H9 (cell line): ENCODE measurements at regions not wholly inside any gene's neighbourhood (a gene's known extent, or its start where the extent isn't known, plus 50 kb on each side); places are given as distances from the start of the nearest gene placed in this dataset.

Experiments used
- DNase-seq: peaks from one replicate; pipeline ENCODE4 v3.0.0-alpha.2; 2017
- H2AFZ ChIP-seq: one replicate; pipeline ENCODE4 v1.6.1; 2013; ENCODE audit warnings: mild to moderate bottlenecking, low read length, control low read depth, moderate library complexity
- H2AK5ac ChIP-seq: 2 replicates; pipeline ENCODE4 v1.6.1; 2013; ENCODE audit warnings: low read length, control low read depth, mixed read lengths; ENCODE audit not compliant: insufficient read length
- H2BK120ac ChIP-seq: one replicate; pipeline ENCODE4 v1.6.1; 2013; ENCODE audit warnings: low read depth, mild to moderate bottlenecking, low read length, control low read depth, inconsistent platforms; ENCODE audit not compliant: poor library complexity, severe bottlenecking
- H2BK12ac ChIP-seq: 2 replicates; pipeline ENCODE4 v1.6.1; 2013; ENCODE audit warnings: low read length, control low read depth, mixed read lengths, low read depth; ENCODE audit not compliant: insufficient read length
- H2BK15ac ChIP-seq: 2 replicates; pipeline ENCODE4 v1.6.1; 2013; ENCODE audit warnings: low read depth, low read length, control low read depth
- H2BK20ac ChIP-seq: one replicate; pipeline ENCODE4 v1.6.1; 2013; ENCODE audit warnings: low read depth, mild to moderate bottlenecking, low read length, control low read depth, inconsistent platforms; ENCODE audit not compliant: poor library complexity, severe bottlenecking
- H2BK5ac ChIP-seq: 2 replicates; pipeline ENCODE4 v1.6.1; 2013; ENCODE audit warnings: low read length, control low read depth, mixed read lengths; ENCODE audit not compliant: insufficient read length
- H3K14ac ChIP-seq: 2 replicates; pipeline ENCODE4 v1.6.1; 2013; ENCODE audit warnings: low read length, control low read depth; ENCODE audit not compliant: insufficient read depth
- H3K18ac ChIP-seq: 2 replicates; pipeline ENCODE4 v1.6.1; 2013; ENCODE audit warnings: low read depth, mild to moderate bottlenecking, mixed read lengths, low read length, control low read depth; ENCODE audit not compliant: insufficient read length
- H3K23ac ChIP-seq: 2 replicates; pipeline ENCODE4 v1.6.1; 2013; ENCODE audit warnings: low read length, control low read depth, mixed read lengths, low read depth; ENCODE audit not compliant: insufficient read length
- H3K23me2 ChIP-seq: 2 replicates; pipeline ENCODE4 v1.6.1; 2013; ENCODE audit warnings: low read depth, mild to moderate bottlenecking, mixed read lengths, low read length, control low read depth; ENCODE audit not compliant: insufficient read length, poor library complexity, severe bottlenecking
- H3K27ac ChIP-seq: 2 replicates; pipeline ENCODE4 v1.5.1; 2013; ENCODE audit warnings: low read length, control low read depth, mixed read lengths, low read depth; ENCODE audit not compliant: insufficient read length
- H3K27me3 ChIP-seq: 2 replicates; pipeline ENCODE4 v1.6.1; 2013; ENCODE audit warnings: low read length, control low read depth, inconsistent platforms; ENCODE audit not compliant: insufficient read depth
- H3K4ac ChIP-seq: 2 replicates; pipeline ENCODE4 v1.6.1; 2013; ENCODE audit warnings: low read depth, mild to moderate bottlenecking, control low read depth, inconsistent platforms, low read length, moderate library complexity
- H3K4me1 ChIP-seq: 2 replicates; pipeline ENCODE4 v1.6.1; 2013; ENCODE audit warnings: low read length, control low read depth, inconsistent platforms; ENCODE audit not compliant: insufficient read depth
- H3K4me2 ChIP-seq: 2 replicates; pipeline ENCODE4 v1.6.1; 2013; ENCODE audit warnings: low read length, control low read depth, mixed read lengths; ENCODE audit not compliant: insufficient read length, insufficient read depth
- H3K56ac ChIP-seq: 2 replicates; pipeline ENCODE4 v1.6.1; 2013; ENCODE audit warnings: low read depth, mild to moderate bottlenecking, mixed read lengths, low read length, control low read depth; ENCODE audit not compliant: insufficient read length
- H3K79me1 ChIP-seq: 2 replicates; pipeline ENCODE4 v1.6.1; 2013; ENCODE audit warnings: low read depth, mild to moderate bottlenecking, moderate library complexity, low read length, control low read depth, inconsistent platforms; ENCODE audit not compliant: insufficient read depth, poor library complexity, severe bottlenecking
- H3K79me2 ChIP-seq: 2 replicates; pipeline ENCODE4 v1.6.1; 2013; ENCODE audit warnings: low read length, control low read depth, inconsistent platforms; ENCODE audit not compliant: insufficient read depth
- H3K9ac ChIP-seq: 2 replicates; pipeline ENCODE4 v1.6.1; 2013; ENCODE audit warnings: low read length, control low read depth, mixed read lengths; ENCODE audit not compliant: insufficient read length; ENCODE audit errors: extremely low read depth
- H3K9me3 ChIP-seq: one replicate; pipeline ENCODE4 v1.6.1; 2013; ENCODE audit warnings: low read depth, low read length, inconsistent platforms; ENCODE audit not compliant: control insufficient read depth
- H3T11ph ChIP-seq: one replicate; pipeline ENCODE4 v1.6.1; 2013; ENCODE audit warnings: mild to moderate bottlenecking, low read length, control low read depth, inconsistent platforms
- H4K20me1 ChIP-seq: one replicate; pipeline ENCODE4 v1.6.1; 2013; ENCODE audit not compliant: control insufficient read depth, insufficient read length, insufficient read depth
- H4K5ac ChIP-seq: 2 replicates; pipeline ENCODE4 v1.6.1; 2013; ENCODE audit warnings: low read depth, mild to moderate bottlenecking, mixed read lengths, low read length, control low read depth; ENCODE audit not compliant: insufficient read length
- H4K8ac ChIP-seq: replicated peaks from 2 replicates; pipeline ENCODE4 v1.6.1; 2013; ENCODE audit warnings: low read length, control low read depth, mixed read lengths, low read depth; ENCODE audit not compliant: insufficient read length
- H4K91ac ChIP-seq: 2 replicates; pipeline ENCODE4 v1.6.1; 2013; ENCODE audit warnings: low read depth, mild to moderate bottlenecking, moderate library complexity, mixed read lengths, low read length, control low read depth; ENCODE audit not compliant: insufficient read length
- H3K27ac Mint-ChIP-seq, 3 experiments: 2 replicates in 2 of 3; 3 replicates in 1 of 3; pipeline ENCODE4 v1.8.0; 2020 to 2021; ENCODE audit warnings: mixed read lengths in 3 of 3, mild to moderate bottlenecking in 1 of 3, moderate library complexity in 1 of 3
- H3K27me3 Mint-ChIP-seq: 2 replicates; pipeline ENCODE4 v1.8.0; 2021; ENCODE audit warnings: low read depth, mild to moderate bottlenecking, moderate library complexity, mixed read lengths
- H3K36me3 Mint-ChIP-seq, 3 experiments: 2 replicates in 2 of 3; 3 replicates in 1 of 3; pipeline ENCODE4 v1.8.0; 2020 to 2021; ENCODE audit warnings: low read depth in 3 of 3, mixed read lengths in 3 of 3; ENCODE audit not compliant: insufficient read depth in 1 of 3
- H3K4me1 Mint-ChIP-seq, 2 experiments: 2 replicates each; pipeline ENCODE4 v1.8.0; 2020; ENCODE audit warnings: mixed read lengths in 2 of 2
- H3K4me3 Mint-ChIP-seq, 2 experiments: 2 replicates in 1 of 2; 3 replicates in 1 of 2; pipeline ENCODE4 v1.8.0; 2020 to 2021; ENCODE audit warnings: mild to moderate bottlenecking in 2 of 2, mixed read lengths in 2 of 2, moderate library complexity in 1 of 2
- H3K9me3 Mint-ChIP-seq, 2 experiments: 2 replicates in 1 of 2; 3 replicates in 1 of 2; pipeline ENCODE4 v1.8.0; 2020; ENCODE audit warnings: mild to moderate bottlenecking in 2 of 2, mixed read lengths in 2 of 2, moderate library complexity in 1 of 2
- CTCF ChIP-seq: fragments of 200-600 bp; sonication (generic); conservative IDR thresholded peaks from 3 replicates; pipeline ENCODE4 v1.8.0; 2021; ENCODE audit warnings: antibody characterized with exemption, mild to moderate bottlenecking
- WGBS: extraction: QIAGEN DNeasy Blood & Tissue Kit; methylation state at CpG from one replicate; pipeline ENCODE4 v1.1.7; 2013; ENCODE audit warnings: missing lambda C conversion rate, low lambda C conversion rate, mixed read lengths; ENCODE audit not compliant: insufficient read length; ENCODE audit errors: extremely low coverage; 5-methylcytosine and 5-hydroxymethylcytosine counted together

- H3K36me3 Mint-ChIP-seq: no peaks in the 10 kb centered on the region
- H3K14ac ChIP-seq: no peak overlapping the region
- H3K27me3 Mint-ChIP-seq: no peaks in the 10 kb centered on the region
- H4K20me1 ChIP-seq: no peaks in the 10 kb centered on the region
- H3K79me2 ChIP-seq: no peaks in the 10 kb centered on the region
- no peak overlapping the region for H3K18ac ChIP-seq
- no peak overlapping the region for H3K27ac ChIP-seq
- H2BK20ac ChIP-seq: no peak overlapping the region
- H3K27ac Mint-ChIP-seq: no peak overlapping the region; a peak in 1 of 7 replicates
- no peak overlapping the region for H2BK12ac ChIP-seq
- DNase-seq: no peak
- H3K9ac ChIP-seq: no peak overlapping the region
- WGBS: no CpG with 5 or more reads among the region's 3 CpGs
- no peaks in the 10 kb centered on the region for H3K9me3 ChIP-seq
- H3T11ph ChIP-seq: no peak overlapping the region
- H2AFZ ChIP-seq: no peak overlapping the region
- no peak overlapping the region for H2BK15ac ChIP-seq
- peaks cover 13 to 14% of the 10 kb centered on the region in 2 experiments for H3K4me1 Mint-ChIP-seq
- no peak overlapping the region for H4K5ac ChIP-seq
- H3K23ac ChIP-seq: no peak overlapping the region
- no peak overlapping the region for H3K4me2 ChIP-seq
- no peaks in the 10 kb centered on the region for H3K9me3 Mint-ChIP-seq
- no peaks in the 10 kb centered on the region for H3K23me2 ChIP-seq
- H3K4me1 ChIP-seq: peaks cover 2% of the 10 kb centered on the region; the same call in 1 of the 2 replicates
- H3K27me3 ChIP-seq: no peaks in the 10 kb centered on the region
- no peak overlapping the region for H2BK120ac ChIP-seq
- H2BK5ac ChIP-seq: no peak overlapping the region
- H3K4ac ChIP-seq: no peak overlapping the region
- no peak overlapping the region; a peak in 1 of 5 replicates for H3K4me3 Mint-ChIP-seq
- no peak overlapping the region for H2AK5ac ChIP-seq
- no peaks in the 10 kb centered on the region for H3K79me1 ChIP-seq
- TF ChIP-seq CTCF: no peak
- no peak overlapping the region for H4K91ac ChIP-seq
- H4K8ac ChIP-seq: no peak overlapping the region
- no peak overlapping the region for H3K56ac ChIP-seq
These were observed 248.4 kb upstream of the MEIS1 start for GRCh38 chr2:66186537-66186936.
